Retinal pigment epithelial cell (primary cell): ENCODE measurements at regions not wholly inside any gene's neighbourhood (a gene's known extent, or its start where the extent isn't known, plus 50 kb on each side); places are given as distances from the start of the nearest gene placed in this dataset.

Source experiments
- DNase-seq: peaks from one replicate; pipeline ENCODE4 v3.0.0-alpha.2; 2010; ENCODE audit warnings: low read depth
- H3K4me3 ChIP-seq: 2 replicates; pipeline ENCODE4 v1.5.1; 2011; ENCODE audit warnings: mild to moderate bottlenecking, low read length, control low read depth, moderate library complexity
- TF ChIP-seq, protein P1 (sequence below): conservative IDR thresholded peaks from 2 replicates; pipeline ENCODE4 v1.5.1; 2011; ENCODE audit warnings: low read depth, low read length, control low read depth, inconsistent platforms

DNA sequence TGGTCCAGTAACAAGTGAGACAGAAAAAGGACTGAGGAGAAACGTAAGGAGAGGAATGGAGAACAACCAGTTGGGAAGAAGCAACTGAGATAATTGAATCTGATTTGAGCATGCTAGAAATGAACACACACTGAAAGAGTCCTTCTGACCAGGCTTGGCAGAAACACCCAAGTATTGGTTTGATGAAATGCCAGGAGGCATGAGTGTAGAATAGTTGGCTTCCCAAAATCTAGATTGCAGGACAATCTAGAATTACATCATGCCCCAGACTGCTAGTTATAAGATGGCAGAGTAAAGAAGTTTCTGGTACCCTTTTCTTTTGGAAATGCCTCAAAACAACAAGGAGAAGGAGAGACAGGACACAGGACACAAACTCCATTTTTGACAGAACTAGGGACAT, 189.7 kb upstream of the STT3B start:
- TF ChIP-seq, protein P1, sequence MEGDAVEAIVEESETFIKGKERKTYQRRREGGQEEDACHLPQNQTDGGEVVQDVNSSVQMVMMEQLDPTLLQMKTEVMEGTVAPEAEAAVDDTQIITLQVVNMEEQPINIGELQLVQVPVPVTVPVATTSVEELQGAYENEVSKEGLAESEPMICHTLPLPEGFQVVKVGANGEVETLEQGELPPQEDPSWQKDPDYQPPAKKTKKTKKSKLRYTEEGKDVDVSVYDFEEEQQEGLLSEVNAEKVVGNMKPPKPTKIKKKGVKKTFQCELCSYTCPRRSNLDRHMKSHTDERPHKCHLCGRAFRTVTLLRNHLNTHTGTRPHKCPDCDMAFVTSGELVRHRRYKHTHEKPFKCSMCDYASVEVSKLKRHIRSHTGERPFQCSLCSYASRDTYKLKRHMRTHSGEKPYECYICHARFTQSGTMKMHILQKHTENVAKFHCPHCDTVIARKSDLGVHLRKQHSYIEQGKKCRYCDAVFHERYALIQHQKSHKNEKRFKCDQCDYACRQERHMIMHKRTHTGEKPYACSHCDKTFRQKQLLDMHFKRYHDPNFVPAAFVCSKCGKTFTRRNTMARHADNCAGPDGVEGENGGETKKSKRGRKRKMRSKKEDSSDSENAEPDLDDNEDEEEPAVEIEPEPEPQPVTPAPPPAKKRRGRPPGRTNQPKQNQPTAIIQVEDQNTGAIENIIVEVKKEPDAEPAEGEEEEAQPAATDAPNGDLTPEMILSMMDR: no peak
- no peak for DNase-seq
- no peak overlapping the region for H3K4me3 ChIP-seq

DNA sequence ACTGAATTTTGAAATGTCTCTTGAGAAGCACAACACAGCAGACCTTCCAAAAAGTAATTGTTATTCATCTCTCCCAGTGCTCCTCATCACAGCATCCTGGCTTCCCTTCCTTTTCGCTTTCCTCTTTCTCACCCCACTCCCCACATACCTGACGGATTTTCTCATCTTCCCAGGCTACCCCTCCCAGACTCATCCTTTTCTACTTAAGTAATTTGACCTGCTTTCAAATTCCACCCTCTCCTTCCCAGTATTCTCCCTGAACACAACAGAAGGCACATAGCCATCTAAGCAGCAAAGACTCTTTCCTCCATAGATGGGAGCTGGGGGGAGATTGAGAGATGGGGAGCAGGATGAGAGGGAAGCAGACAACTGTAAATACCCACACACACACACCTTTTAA, 187.1 kb upstream of the STT3B start:
- H3K4me3 ChIP-seq: no peak overlapping the region
- DNase-seq: no peak
- TF ChIP-seq, protein P1: no peak

DNA sequence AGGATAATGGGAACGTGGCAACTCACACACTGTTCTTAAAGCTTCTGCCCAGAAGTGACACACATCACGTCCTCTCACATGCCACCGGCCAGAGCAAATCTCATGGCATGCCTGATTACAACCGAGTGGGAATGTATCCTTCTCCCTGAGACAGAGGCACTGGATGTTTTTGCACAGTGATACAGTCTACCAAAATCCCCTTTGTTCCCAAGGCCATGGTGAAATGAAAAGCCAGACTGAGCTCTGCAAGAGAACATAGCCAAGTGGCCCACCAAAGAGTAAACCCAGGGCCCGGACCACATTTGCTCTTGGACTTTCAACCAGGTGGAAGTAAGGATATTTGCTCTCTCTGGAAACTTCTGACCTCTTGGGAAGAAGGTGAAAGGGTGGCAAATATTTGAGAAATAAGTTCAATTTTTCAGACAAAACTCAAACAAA, 186.2 kb upstream of the STT3B start:
- no peak overlapping the region for H3K4me3 ChIP-seq
- DNase-seq: no peak
- TF ChIP-seq, protein P1: no peak

DNA sequence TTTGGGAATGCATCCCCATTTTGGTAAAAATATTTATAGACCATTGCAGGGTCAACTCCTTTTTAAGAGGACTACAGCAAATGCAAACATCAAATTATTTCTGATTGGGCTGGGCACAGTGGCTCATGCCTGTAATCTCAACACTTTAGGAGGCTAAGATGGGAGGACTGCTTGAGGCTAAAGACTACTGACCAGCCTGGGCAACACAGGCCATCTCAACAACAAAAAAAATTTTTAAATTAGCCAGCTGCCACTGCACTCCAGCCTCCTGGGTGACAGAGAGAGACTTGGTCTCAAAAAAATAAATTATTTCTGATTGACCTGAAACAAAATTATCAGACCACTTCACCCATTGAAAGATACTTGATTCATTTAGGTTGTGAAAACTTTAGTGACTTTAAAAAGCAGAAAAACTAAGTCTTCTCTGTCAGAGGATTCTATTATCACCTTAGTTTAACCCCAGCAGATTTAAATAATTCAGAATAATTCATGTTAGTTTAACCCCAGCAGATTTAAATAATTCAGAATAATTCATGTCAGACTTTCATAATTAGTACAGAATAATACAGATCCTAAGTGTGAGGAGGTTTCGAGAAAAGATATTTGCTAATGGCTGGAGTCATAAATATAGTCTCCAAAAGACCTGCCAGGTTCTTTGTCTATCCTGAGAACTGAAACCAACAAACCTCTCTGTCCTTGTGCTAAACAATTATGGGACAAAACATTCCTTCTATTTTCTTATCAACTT, 183.6 kb upstream of the STT3B start:
- H3K4me3 ChIP-seq: no peak overlapping the region
- TF ChIP-seq, protein P1: no peak
- no peak for DNase-seq

DNA sequence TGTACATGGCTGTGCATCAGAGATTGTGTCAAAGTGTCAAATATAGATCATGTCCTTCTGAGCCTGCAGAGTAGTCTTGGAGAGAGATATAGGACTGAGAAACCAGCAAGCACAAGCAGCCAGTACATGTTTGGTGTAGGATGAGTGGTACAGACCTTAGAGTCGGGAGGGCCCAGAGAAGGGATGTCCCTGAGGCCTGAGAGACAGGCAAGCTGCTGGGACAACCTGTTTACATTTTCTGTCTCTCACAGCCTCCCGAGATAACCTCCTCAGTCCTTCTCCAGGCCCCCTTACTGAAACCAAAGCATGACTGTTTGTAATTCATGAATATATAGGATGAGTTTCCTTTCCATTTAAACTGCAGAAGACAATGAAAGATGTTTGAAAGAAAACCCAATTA, 182.4 kb upstream of the STT3B start:
- no peak for DNase-seq
- TF ChIP-seq, protein P1: no peak
- no peak overlapping the region for H3K4me3 ChIP-seq

DNA sequence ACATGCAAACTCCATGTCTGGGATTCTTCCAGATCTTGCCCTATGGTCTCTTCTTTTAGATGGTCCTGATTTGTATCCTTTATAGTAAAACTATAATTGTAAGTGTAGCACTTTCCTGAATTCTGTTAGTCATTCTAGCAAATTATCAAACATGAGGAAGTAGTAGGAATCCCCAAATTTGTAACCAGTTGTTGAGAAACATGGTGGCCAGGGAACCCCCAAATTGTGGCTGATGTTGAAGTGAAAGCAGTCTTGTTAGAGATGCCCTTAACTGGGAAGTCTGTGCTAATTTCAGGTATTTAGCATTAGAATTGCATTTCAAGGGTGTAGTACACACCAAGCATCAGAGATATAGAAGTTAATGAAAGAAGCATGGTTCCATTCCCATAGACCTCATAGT, 180.4 kb upstream of the STT3B start:
- TF ChIP-seq, protein P1: no peak
- no peak for DNase-seq
- no peak overlapping the region for H3K4me3 ChIP-seq

DNA sequence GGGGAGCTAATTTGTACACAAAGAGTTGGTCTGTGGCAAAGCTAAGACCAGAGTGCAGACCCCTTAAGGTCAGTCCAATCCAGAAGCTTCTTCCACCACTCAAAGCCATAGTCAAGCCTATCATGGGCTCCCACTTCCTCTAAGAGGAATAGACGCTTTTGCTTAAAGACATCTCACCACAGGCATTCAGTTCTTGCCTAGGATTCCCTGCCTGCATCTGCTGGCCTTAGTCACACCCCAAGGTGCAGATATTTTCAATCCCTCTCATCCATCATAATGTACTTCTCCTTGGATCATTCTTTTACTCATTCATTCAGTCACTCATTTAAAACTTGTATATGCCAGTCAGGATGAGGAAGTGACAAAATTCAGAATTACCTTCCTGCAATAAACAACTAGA, 179.6 kb upstream of the STT3B start:
- H3K4me3 ChIP-seq: no peak overlapping the region
- TF ChIP-seq, protein P1: no peak
- no peak for DNase-seq
